Middle frontal gyrus (tissue), 1 donor: ENCODE measurements at regions not wholly inside any gene's neighbourhood (a gene's known extent, or its start where the extent isn't known, plus 50 kb on each side); places are given as distances from the start of the nearest gene placed in this dataset.

Experiments used
- DNase-seq: peaks from one replicate; pipeline ENCODE4 v3.0.0-alpha.2; 2015; ENCODE audit warnings: low spot score; ENCODE audit errors: extremely low spot score

DNA sequence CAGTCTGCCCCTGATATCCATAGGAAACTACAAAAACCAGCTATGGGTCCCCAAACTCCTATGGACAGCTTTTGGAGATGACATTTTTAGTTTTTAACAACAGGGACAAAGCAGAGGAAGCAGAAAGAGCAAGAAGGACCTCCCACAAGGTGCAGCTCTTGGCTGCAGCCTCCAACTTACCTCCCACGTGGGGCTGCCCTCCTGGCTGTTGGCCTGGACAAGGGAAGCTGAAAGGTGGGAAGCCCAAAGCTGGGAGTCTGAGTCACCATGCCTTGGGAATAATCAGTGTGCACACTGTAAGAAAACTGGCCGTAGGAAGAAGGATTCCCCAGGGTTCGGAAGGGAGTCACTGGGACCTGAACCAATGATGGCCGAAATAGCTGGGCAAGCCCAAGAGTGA is 51.8 kb upstream of the PAX1 start:
- no peak for DNase-seq

DNA sequence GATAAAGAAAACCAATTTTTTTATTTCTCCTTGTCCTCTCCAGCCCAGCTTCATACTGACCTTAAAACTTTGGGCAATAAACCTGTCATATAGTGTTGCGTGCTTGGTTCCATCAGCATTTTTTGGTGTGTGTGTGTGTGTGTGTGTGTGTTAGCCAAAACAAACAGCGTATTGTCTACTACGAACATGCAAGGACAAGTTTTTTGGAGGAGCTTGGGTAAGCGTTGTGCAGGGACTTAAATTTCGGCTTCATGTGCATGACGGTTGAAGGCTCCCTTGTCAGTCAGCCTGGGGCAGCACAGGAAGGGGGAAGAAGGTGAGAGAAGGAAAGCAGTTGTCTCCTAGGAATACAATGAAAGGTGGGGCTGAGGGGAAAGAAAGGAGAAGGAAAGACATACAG is 62.0 kb upstream of the PAX1 start:
- DNase-seq = no peak

DNA sequence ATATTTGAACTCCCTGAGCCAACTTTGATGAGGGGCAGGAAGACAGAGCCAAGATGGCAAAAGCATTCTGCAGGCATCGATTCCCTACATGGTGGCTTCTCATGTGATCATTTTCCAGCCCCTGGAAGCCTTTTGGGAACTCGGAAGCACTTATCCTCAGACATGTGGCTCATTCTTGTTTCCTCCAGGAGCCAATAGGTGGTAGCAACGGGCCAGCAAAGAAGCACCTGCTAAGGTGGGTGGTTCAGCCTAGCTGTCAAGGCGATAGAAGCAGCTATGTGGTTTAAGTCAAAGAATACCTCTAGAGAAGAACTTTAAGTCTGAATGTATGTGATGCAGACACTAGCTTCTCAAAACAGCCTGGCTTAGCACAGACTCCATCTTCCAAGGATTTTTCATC is 64.9 kb upstream of the PAX1 start:
- no peak for DNase-seq

DNA sequence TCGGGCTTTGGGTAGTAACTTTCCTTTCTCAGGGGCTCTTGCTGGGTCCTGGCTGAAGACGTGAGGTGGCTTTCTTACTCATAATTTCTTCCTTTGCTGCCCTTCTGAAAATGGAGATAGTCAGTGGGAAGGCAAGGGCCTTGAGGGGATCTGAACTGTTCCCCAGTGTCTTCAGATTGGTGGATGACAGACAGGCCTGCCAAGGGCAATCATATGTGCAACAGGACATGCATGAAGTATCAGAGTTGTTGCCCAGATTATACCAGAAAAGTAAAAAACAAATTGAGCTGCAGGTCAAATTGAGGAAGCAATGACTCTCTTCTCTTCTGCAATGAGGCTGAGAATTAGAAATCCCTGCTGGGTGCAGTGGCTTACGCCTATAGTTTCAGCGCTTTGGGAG is 71.6 kb upstream of the PAX1 start:
- no peak for DNase-seq

DNA sequence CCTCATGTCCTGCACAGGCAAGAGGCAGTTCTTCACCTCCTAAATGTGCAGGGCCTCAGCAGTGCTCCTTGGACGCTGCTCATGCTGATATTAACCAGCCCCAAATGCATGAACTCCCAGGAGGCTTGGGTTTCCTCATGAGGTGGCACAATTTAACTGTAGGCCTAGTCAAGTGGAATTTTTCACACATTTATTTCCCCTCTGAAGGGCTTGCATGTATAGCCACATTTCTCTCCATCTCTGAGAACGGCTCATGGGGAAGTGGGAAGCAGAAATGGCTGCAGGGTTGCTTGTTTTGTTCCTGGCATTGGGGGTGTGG is 72.8 kb upstream of the PAX1 start:
- no peak for DNase-seq

DNA sequence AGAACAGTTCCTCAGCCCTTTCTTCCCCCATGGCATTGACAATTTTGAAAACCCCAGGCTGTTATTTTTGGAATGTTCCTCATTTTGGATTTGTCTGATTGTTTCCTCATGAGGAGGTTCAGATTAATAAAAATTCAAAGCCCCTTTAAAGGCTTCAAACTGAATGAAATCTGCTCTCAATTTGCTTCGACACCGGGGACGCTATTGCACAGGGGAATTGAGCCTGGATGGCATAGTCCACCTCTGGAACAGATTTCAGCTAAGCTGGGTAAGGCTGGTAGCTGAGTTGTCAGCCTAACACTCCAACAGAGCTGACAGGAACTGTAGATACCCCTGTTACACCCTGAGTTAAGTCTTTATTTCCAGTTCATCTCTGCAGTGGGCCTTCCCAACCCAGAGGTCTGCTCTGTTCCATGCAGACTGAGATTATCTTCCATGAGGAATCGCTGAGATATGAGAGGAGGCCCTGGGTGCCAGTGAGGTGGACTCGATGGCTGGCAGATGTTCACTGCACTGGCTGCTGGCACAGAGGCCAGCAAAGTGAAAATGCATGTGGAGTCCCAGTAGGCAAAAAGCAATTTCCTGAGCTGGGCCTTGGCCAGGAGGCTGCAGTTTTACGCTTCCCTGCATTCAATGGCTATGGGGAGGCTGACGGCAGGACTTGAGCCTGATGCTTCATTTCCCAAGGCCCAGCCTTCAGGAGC is 73.3 kb upstream of the PAX1 start:
- DNase-seq = no peak

DNA sequence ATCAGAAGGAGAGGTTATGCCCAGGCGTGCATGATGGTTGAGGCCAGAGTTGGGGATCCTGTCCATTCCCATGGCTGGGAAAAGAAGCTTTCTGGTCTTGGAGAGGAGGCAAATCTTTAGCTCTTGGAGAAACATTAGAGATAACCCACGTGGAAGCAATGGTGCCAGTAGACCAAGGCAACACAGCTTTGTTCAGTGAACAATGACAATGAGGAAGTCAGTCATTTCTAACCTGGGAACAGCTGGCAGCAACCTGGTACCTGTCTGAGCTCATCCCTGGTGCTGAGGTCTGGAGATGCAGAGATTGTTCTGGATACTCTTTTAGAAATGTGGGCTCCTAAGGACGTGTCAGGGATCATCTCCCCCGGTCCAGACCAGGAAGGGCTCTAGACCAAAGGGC is 76.7 kb upstream of the PAX1 start:
- DNase-seq = no peak

DNA sequence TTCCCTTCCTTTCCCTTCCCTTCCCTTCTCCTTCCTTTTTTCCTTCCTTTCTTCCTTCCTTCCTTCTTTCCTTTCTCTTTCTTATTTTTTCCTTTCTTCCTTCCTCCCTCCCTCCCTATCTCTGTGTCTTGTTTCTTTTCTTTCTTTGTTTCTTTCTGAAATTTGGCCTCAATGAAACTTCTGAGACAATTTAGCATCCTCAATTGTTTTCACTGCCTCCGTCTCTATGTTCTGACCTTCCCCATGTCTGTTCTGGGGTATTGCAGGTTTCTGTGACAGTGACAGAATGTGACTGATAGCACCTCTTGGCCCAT is 81.7 kb upstream of the PAX1 start:
- no peak for DNase-seq

DNA sequence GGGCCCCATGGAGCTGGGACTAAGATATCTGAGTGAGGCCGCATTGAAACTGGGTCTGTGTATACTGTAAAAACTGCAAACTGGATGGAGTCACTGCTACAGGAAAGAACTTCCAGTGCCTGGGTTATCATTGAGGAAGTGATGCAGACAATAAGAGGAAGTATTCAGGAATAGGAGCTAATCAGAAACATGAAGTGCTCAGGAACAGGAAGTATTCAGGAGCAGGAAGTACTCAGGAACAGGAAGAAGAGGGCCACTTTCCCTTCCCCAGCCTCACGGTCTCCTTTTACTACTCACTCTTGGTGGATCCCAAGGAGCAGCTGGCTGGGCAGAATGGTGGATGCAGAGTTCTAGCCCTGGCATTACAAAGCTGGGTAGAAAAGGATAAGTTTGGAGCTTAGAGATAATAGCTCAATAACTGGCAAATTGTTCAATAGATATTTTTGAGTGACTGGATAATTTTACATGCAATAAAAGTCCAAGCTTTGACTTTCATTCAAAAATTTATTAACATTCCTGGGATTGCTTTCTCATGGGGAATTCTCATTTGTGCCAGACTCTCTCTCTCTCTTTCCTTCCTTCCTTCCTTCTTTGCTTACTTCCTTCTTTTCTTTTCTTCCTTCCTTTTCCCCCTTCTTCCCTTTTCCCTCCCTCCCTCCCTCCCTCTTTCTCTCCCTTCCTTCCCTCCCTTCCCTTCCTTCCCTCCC is 82.2 kb upstream of the PAX1 start:
- no peak for DNase-seq

DNA sequence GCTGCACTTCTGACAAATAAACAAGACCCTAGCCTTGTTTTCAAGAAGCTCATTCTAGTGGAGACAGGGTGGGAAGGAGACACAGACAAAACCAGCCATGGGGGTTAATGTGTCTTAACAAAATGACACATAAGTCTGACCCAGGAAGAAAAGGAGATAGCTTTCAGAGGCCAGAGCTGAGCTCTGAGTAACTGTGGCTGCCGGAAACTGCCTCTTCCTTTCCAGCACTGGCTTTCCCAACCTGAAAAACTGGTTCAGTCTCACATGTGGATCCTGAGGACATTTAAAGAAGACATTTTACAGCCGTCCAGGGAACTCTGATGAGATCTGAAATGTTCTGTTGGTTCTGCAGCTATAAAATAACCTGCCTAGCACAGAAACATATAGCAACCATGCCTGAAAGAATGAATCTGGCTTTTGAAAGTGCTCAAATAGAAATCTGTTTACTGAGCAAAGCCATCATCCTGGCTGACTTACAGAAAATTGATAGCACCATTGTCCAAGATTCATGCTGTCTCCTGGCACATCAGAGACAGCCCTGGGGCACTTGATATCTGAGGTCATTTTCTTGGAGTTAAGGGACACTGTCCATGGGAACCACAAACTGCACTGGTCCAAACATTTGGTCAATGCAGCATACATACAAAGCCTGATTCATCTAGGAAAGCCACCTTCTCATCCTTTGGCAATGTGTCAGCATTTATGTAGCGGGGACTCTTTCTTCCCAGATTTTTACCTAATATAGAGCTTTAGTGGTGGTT is 83.2 kb upstream of the PAX1 start:
- DNase-seq = no peak

DNA sequence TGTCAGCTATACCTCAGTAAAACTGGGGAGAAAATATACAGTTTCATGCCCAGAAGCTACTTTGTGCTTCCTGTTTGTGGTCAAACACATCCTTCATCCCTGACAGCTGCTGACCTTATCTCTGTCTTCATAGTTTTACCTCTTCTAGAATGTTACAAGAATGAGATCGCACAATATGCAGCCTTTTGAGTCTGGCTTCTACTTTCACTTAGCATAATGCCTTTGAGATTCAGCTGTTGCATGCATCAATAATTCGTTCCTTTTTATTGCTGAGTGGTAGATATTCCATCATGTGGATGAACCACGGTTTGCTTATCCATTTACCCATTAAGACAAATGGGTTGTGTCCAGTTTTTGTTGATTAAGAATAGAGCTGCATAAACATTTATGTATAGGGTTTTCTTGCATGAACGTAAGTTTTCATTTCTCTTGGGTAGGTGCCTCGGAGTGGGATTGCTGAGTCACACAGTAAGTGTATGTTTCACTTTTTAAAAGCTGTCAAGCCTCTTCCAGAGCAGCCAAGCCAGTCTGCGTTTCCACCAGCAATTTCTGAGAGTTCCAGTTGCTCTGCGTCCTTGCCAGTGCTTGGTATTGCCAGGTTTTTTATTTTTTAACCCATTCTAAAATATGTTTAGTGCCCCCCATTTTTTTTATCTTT is 86.6 kb upstream of the PAX1 start:
- DNase-seq = no peak

DNA sequence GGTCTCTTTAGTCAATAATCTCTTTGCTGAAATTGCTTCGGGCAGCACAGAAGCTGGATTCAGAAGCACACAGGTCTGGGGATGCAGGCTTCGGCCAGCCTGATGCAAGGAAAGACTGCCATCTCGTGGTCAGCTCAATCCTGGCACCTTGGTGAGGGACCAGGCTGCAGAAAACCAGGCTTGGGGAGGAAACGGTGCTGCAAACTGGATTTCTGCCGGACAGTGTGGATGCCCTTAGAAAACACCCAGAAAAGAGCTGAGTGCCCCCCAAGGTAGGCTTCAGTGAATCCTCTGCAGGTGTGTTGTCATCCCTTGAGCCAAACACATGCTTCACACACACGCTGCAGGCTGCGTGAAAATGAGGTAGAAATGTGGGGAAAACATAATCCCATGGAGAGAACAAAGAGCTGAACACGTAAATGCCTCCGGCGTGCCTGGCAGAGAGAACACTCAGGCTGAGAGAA is 89.8 kb upstream of the PAX1 start:
- DNase-seq = peak; percentile 82

DNA sequence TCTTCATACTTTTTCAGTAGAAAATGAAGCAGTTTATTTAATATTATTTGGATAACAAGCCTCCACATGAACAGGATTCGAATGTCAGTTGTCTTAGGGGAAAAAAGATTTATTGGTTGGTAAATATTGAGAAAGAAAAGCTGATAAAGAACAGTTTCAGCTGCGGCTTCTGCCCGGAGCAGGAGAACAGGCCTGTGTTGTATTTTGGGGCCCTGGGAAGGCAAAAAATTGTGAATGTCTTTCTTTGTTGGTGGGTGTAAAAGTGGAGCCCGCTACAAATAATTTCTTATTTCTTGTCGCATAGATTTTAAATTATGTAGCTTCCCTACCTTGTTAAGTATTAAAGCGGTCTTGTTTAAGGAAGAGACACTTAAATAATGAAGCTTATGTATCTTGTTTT is 90.5 kb upstream of the PAX1 start:
- no peak for DNase-seq

DNA sequence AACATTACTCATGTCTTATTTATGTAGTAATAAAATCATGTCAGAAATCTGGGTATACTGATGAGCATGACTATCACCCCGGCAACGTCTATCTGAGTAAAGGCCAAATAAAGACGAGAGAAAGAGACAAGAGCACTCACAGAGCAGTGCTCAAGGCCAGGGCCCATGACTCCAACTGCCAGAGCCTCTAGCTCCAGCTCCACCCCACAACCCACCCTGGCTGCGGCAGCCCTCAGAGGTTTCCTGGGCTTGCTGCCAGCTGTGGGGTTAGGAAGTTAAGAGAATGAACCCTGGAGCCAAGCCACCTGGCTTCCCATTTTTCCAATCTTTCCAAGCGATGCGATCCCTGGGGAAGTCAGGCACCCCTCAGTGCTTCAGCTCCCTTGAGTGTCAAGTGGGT is 92.0 kb upstream of the PAX1 start:
- DNase-seq = no peak

DNA sequence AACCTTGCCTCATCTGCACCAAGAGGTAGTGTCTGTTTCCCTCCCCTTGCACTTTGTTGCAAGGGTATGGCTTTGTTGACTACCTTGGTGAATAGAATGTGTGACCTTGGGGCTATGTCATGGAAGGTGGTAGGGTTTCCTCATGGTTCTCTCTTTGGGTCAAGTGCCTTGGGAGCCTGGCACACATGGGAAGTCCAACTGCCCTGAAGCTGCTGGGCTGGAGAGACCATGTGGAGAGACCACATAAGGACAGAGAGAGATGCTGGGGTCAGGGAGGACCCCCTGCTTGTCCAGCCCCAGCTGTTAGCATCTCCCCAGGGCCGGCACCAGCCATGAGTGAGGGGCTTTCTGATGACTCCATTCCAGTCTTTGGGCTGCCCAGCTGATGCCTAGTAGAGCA is 95.5 kb upstream of the PAX1 start:
- no peak for DNase-seq

DNA sequence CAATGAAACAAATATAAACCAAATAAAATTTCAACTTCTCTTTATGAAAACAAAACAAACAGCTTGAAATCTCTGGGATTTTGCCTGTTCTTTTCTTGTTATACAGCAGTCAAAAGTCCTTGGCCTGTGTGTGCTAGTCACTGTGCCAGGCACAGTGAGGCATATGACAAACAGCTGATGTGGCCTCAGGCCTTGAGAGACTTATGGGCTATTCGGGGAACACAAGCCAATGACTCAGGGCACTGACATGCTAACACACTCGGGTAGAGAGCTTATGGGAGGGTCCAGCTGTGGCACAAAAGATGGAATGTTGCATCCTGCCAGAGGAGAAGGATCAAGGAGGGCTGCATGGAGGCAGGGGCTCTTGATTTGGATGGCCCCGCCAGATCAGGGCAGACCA is 95.4 kb upstream of the NKX2-2 start:
- peak; percentile 32 for DNase-seq

DNA sequence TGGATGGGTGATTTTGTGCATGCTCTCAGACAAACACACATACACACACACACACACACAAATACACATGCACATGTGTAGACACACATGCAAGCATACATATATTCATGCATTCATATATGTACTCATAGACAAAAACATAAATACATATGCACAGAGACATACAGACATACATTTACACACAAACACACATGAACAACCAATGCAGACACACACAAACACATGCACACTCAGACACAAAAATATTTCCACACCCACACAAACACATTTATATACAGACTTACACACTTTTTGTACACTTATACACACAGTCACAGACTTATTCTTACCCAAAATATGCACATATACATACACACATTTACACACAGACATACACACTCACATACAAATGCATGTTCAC is 94.9 kb upstream of the NKX2-2 start:
- no peak for DNase-seq

DNA sequence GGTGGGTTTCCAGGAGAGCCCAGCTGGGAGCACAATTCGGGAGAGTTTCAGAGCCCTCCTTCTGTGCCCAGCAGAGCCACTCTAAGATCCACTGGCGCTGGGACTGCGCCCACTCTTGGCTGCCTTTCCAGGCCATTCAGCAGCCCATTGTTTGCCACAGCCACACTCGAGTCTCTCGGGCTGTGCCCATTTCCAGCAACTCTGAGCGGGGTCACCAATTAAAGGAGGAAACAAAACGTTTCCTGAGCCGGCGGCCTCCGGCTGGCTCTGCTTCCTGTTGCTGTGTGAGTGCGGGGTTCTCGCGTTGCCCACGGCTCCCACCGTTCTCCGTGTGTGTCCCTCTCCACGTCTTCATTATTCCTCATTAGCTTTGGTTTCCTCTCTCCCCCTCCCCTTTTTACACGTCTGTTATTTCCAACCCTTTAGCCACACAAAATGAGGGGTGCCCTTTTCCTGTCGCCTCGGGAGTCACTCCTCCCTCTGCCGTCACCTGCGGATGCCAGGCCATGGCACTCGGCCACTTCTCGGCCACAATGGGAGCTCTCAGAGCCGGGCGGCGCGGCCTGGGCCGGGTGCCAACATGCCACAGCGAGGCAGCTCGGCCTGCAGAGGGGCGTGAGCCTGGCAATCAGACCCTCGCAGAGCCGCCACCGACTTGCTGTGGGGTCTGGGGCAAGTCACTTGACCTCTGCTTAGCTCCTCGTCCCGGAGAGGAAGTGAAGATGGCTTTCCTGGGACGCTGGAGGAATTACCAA is 94.3 kb upstream of the NKX2-2 start:
- peak; percentile 75 for DNase-seq

DNA sequence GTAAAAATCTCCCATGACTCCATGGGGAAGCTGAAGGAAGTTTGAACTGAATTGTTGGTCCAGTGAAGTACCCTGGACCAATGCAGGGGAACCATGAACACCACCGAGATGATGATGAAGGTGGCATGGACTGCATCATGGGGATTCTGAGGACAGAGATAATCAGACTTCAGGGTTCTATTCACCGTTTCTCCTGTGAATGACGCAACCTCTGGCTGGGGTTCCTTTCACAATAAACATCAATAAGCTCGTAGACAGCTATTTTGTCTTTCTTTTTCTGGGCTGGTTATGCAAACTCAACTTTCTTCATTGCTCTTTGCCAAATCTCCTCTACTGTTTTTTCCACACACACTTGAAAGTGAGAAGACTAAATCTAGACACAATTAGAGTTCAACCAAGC is 87.9 kb upstream of the NKX2-2 start:
- no peak for DNase-seq

DNA sequence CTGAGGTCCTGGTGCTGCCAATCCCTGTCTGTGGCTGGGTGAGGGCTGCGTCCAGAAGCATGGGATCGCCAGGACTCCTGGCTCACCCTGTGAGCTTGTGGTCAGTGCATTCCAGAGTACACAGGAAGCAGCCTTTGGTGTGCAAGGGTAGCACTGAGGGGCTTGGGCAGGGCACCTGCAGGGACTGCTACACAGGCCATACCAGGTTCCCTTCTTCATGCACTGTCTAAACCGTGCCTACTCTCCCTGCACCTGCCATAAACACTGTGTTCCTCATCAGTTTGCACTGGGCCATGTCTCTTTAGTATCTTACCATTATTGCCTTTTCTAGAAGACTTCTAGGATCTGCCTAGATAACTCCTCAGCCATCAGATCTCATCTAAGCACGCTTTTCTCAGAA is 72.8 kb upstream of the NKX2-2 start:
- DNase-seq = no peak

DNA sequence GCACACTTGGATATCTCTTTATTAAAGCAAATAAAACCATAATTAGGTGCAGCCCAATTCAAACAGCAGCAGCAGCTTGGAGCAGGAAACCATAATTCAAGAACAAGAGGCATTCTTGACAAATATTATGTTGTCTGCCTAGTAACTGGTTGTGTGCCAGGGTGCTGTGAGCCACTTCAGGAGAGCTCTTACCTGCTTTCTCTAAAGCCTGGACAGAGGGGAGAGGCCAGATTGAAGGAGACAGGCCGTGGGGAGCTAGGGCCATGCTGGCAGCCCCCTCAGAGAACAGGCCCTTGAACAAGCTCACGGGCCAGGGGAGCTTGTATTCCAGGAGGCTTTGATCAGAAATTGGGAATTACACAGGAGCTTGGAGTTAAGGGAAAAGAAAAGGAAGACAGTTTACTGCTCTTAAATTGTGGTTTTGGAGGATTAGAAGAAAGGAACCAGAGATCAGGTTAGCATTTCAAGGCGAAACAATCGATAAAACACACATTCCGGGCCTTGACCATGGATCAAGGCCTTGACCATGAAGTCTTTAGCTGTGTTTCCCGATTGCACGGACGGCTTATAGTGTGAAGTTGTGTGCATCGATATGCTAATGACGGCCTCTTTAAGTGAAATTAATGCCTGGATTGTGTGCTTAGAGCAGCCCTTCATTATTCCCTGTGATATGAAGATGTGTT is 69.8 kb upstream of the NKX2-2 start:
- no peak for DNase-seq
